ENCODE measurements at regions not wholly inside any gene's neighbourhood (a gene's known extent, or its start where the extent isn't known, plus 50 kb on each side); places are given as distances from the start of the nearest gene placed in this dataset.
"Not testable (repeated sequence)": the region's sequence is repeated elsewhere in the genome, so short reads cannot be mapped to it uniquely, and the experiment has no call there.

- FAIRE-seq = no peak
These were observed 201.0 kb downstream of the OSTF1 start for GRCh38 chr9:75289332-75289731.

- FAIRE-seq = no peak
These were observed 211.0 kb downstream of the OSTF1 start for GRCh38 chr9:75299324-75299723.

DNA sequence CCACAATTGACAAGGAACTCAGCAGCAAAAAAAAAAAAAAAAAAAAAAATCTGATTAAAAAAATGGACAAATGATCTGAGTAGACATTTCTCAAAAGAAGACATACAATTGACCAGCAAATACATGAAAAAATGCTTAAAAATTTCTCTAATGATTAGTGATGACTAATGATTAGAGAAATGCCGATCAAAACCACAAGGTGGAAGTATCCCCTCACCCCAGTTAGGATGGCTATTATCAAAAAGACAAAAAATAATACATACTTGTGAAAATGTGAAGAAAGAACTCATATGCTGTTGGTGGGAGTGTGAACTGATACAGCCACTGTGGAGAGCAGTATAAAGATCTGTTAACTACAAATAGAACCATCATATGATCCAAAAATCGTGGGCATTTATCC, 245.3 kb downstream of the OSTF1 start:
- peak; percentile 57 for FAIRE-seq

- FAIRE-seq = no peak
These were observed 270.5 kb downstream of the OSTF1 start for GRCh38 chr9:75358846-75359245.

GRCh38 chr9:75359638-75360037, 271.3 kb downstream of the OSTF1 start:
- no peak for FAIRE-seq

DNA sequence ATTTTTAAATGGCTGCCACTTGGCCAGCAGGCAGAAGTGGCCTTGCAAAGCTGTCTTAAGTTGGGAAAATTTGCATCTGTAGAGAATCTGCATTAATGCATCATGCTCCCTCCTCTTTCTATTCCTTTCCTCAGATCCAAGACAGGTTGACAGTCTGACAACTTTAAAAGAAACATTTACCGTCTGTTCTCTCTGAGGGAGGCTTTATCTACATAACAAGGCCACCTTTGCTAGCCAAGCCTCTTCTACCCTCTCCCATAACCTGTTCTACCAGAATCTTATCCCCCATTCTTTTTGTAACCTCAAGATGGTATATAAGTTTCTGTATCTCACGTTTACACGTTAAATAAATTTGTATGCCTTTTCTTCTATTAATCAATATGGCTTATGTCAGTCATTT, 271.9 kb downstream of the OSTF1 start:
- FAIRE-seq = no peak

DNA sequence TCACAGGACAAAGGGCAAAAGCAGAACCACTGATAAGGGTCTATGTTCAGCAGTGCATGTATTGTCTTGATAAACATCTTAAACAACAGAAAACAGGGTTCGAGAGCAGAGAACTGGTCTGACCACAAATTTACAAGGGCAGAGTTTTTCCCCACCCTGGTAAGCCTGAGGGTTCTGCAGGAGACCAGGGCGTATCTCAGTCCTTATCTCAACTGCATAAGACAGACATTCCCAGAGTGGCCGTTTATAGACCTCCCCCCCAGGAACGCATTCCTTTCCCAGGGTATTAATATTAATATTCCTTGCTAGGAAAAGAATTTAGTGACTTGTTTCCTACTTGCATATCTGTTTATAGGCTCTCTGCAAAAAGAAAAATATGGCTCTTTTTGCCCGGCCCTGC, 274.1 kb downstream of the OSTF1 start:
- FAIRE-seq = not testable (repeated sequence)

GRCh38 chr9:75365196-75365595, 276.9 kb downstream of the OSTF1 start:
- FAIRE-seq = no peak

GRCh38 chr9:75369989-75370388, 281.7 kb downstream of the OSTF1 start:
- FAIRE-seq = peak; percentile 98

DNA sequence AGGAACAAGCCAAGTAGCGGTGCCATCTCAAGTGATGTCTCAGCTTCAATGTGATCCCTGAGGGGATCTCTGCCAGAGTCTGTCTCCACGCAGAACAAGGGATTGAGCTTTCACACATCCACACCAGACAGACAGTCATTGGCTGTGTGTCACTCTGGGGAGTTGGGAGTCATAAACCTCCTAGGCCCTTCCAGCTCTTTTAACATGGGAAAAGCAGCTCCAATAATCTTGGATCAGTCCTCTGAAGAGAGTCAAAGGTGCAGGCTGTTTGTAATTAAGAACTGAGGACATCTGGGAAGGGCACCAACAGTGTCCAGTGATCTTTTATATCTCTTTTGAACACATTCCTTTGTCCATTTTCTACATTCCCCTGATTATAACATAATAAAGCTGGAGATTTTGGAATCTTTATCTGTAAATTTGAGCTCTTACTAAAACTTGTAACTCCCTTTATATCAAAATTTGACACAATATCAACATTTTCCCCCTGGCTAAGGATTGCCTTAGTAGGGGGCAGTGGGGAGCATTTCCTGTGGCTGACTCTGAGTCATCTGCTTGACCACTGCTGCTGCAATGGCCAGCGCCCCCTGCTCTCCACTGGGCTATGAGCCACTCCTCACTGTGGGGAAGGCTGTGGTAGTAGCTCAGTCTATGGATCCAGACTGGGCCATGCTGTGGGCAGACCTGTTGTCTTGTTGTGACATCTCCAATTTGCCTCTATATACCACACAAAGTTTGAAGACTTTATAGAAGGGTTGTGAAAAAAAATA, 284.4 kb downstream of the OSTF1 start:
- FAIRE-seq = peak; percentile 97

GRCh38 chr9:75376680-75377254, 288.5 kb downstream of the OSTF1 start:
- FAIRE-seq = no peak

DNA sequence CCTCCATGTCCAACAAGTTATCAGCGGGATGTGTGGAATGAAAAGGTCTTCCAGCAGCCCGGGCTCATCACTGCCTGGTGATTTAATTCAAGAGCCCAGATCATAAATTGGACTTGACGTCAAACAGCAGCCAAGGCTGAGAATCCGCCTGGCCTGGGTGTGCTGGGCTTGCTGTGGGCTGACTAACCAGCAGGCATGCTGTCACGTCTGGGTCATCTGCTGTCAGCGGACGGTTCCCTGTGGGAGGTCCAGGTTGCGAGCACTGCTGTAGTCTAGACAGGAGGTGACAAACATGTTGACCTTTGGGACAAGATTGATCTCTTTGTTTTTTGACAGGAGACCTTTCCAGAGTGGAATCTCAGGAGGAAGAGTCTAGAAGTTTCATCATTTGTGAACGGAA, 289.7 kb downstream of the OSTF1 start:
- no peak for FAIRE-seq

DNA sequence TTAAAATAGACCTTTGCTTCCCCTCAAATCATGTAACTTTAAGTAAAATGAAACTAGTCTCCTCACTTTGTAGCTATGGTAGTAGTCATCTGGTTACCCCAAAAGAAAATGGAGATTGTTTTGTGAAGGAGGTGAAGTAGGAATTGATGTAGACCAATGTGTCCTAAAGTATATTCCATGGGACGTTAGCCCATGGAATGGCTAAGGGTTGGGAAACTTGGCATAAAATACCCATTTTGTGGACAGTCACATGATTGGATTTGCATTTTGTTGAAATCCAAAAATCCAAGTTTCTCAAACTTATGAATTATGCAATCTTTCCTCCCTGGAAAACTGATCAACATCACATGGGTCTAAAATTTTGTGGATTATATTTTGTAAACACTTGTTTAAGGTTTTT, 290.6 kb downstream of the OSTF1 start:
- no peak for FAIRE-seq

- no peak for FAIRE-seq
These were observed 293.8 kb downstream of the OSTF1 start for GRCh38 chr9:75382126-75382525.

DNA sequence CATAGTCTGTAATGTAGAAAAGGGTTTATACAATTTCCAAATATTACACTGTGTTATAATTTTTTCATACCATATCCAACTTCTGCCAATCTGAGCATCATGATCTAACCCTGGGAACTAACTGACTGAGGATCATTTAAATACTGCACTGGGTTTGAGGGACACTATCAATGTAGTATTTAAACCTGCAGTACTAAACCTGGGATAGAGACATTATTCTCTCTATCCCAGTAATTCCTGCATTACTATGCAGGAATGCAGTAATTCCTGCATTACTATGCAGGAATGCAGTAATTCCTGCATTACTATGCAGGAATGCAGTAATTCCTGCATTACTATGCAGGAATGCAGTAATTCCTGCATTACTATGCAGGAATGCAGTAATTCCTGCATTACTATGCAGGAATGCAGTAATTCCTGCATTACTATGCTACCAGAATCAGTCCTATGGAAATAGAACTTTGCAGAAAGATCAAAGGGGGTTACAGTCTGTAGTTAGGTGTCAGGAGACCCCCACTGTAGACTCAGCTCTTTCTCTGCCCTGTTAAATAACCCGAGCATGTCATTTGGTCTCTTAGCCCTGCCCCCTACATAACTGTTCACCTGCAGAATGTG, 295.2 kb downstream of the OSTF1 start:
- not testable (repeated sequence) for FAIRE-seq

DNA sequence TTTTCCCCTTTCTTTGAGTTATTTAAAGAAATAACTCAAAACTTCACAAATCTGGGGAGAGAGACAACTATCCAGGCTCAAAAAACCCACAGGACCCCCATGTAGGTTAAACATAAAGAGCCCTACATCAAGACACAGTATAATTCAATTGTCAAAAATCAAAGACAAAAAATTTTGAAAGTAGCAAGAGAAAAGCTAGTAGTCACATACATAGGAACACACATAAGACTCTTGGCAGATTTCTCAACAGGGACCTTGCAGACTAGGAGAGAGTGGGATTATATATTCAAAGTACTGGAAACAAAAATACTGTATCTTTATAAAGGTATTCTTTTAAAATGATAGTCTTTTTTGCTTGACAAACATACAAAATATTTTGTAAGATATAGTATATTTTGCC, 296.9 kb downstream of the OSTF1 start:
- no peak for FAIRE-seq

- FAIRE-seq = peak; percentile 69
These were observed 300.8 kb downstream of the OSTF1 start for GRCh38 chr9:75389101-75389500.

DNA sequence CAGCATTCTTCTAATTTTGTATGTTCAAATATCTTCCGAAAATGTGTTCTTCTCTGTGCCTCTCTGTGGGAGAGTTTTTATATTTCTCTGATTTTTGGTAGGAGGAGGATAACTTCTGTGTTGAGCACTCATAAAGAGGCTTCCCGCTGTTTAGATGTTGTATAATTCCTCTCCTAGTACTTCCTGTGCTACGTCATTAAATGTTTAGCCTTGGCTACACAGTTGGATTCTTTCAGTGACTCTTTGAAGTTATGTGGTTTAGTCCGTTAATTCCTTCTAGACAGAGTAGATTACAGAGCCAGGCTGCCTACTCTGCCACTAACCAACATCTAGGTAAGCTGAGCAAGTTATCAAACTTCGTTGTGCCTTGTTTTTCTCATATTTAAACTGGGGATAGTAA, 302.6 kb downstream of the OSTF1 start:
- peak; percentile 80 for FAIRE-seq

GRCh38 chr9:75391497-75391896, 303.2 kb downstream of the OSTF1 start:
- FAIRE-seq = no peak

DNA sequence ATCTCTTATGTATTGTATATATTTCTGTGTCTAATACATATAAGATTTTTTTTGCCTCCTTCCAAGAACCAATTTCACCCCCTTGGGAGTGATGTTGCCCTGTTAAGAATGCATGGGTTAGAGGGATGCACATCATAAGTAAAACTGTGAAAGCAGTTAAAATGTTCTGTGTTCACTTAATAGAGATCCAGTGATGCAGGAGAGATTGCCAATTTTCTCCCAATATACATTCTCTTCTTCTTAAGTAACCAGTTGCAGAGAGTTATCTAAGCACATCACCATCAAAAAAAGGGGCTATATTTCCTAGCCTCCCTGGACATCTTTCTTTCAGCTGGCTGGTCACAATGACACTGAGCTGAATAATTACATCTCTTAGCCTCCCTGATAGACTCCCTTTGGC, 307.0 kb downstream of the OSTF1 start:
- FAIRE-seq = no peak

DNA sequence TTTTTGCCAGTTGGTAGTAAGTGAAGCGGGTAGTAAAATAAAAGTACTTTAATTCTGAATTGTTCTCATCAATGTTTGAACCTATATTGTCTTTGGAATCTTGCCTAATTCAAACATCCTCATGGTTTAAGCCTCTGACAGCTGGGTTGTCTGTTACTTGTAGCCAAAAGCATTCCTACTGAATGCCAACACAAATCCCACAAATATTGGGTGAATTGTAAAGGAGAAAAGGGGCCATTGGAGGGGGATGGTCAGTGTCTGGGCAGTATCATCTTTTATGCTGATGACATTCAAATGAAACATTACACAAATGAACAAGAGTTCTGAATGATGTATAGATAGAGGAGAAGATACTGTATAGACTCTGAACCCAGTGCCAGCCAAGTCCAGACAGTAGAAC, 309.5 kb downstream of the OSTF1 start:
- FAIRE-seq = no peak

DNA sequence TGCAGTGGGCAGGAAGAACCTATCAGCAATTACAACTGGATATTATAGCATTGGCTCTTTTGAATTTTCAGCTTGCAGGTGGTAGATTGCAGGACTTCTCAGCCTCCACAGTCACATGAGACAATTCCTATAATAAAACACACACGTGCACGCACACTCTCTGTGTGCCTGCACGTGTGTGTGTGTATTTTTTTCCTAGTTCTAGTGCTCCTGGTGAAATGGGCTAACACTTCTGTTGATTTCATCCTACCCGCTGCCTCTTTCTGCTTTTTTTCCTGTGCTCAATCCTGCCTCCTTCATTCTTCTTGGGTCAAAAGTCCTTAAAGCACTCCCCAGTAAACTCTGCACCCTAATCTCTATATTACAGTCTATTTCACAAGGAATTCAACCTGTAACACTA, 320.1 kb downstream of the OSTF1 start:
- no peak for FAIRE-seq

DNA sequence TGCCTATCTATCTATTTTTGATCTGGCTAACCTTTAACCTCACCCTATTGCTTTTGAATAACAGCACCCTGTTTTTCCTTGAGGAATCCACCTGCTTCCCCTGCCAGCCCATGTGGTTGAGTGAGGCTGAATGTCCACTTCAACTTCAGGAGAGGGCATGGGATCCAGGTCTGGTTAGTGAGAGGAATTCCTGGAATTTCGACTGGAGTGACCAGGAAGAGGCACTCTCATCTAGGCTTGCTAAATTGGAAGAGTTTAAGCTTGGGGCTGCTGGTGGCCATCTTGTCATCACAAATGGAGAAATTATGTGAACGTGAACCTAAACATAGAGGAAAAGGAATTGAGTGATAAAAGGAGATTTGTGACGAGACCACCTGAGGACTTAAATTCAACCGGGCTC, 322.1 kb downstream of the OSTF1 start:
- FAIRE-seq = no peak
